Testis (tissue), 2 donors: ENCODE measurements at regions not wholly inside any gene's neighbourhood (a gene's known extent, or its start where the extent isn't known, plus 50 kb on each side); places are given as distances from the start of the nearest gene placed in this dataset.

Experiments used
- DNase-seq: peaks from one replicate; pipeline ENCODE4 v3.0.0-alpha.2; 2019
- H3K27ac ChIP-seq, 2 donors: fragments of 200-600 bp; sonication (generic); one replicate each; pipeline ENCODE4 v1.5.1; 2019
- H3K27me3 ChIP-seq: fragments of 200-600 bp; sonication (generic); one replicate; pipeline ENCODE4 v1.5.1; 2019
- H3K36me3 ChIP-seq: fragments of 200-600 bp; sonication (generic); one replicate; pipeline ENCODE4 v1.5.1; 2017; ENCODE audit warnings: low read depth; ENCODE audit errors: missing control alignments
- H3K4me1 ChIP-seq: fragments of 200-600 bp; sonication (generic); one replicate; pipeline ENCODE4 v1.5.1; 2019
- H3K4me3 ChIP-seq, 2 donors: fragments of 200-600 bp; sonication (generic); one replicate each; pipeline ENCODE4 v1.5.1; 2017 to 2019
- H3K9me3 ChIP-seq: fragments of 200-600 bp; sonication (generic); one replicate; pipeline ENCODE4 v1.5.1; 2017
- CTCF ChIP-seq, 3 experiments: fragments of 450-650 bp in 2 of 3; fragments of 200-600 bp in 1 of 3; sonication (generic) in 1 of 3; IDR thresholded peaks; one replicate each; pipeline ENCODE4 v1.5.1; 2016 to 2019; ENCODE audit warnings: antibody characterized with exemption in 3 of 3, mild to moderate bottlenecking in 2 of 3, moderate library complexity in 1 of 3
- POLR2A ChIP-seq: fragments of 450-650 bp; IDR thresholded peaks from one replicate; pipeline ENCODE4 v1.6.1; 2017; ENCODE audit warnings: antibody characterized with exemption, mild to moderate bottlenecking, moderate library complexity
- WGBS, 2 donors: methylation state at CpG; one replicate each; pipeline ENCODE4 v1.1.5; 2018; 5-methylcytosine and 5-hydroxymethylcytosine counted together
- intact Hi-C: fragments of 100-400 bp; cut with DNase I; formaldehyde crosslinking; loops from one replicate; pipeline ENCODE4 v1.15.1; 2023; ENCODE audit warnings: low total_unique reads

- Histone ChIP-seq H3K4me1 (no peaks in the 10 kb centered on the region), H3K27ac (no peak overlapping the region), H3K27me3 (no peaks in the 10 kb centered on the region), H3K9me3 (no peaks in the 10 kb centered on the region), H3K4me3 (no peak overlapping the region), H3K36me3 (no peaks in the 10 kb centered on the region)
- WGBS, 2 donors: 59% methylated on average over 10 to 11 of the region's 11 CpGs
- intact Hi-C loops: no loop called here
- DNase-seq: peak; percentile 13
- TF ChIP-seq CTCF (IDR thresholded peaks at IDR 0.05) (no peak), POLR2A (no peak)
These were observed 181.8 kb upstream of the MVB12B start for GRCh38 chr9:126144603-126145456.

- Histone ChIP-seq H3K9me3 (no peaks in the 10 kb centered on the region), H3K4me3 (no peak overlapping the region), H3K27ac (no peak overlapping the region), H3K36me3 (no peaks in the 10 kb centered on the region), H3K27me3 (no peaks in the 10 kb centered on the region), H3K4me1 (no peaks in the 10 kb centered on the region)
- TF ChIP-seq CTCF (IDR thresholded peaks at IDR 0.05): no peak
- TF ChIP-seq POLR2A: no peak
- 80 to 90% methylated on average over 4 of the region's 4 CpGs for whole genome bisulfite sequencing, 2 donors
- no peak for DNase-seq
- intact Hi-C loops: no loop called here
These were observed 180.8 kb upstream of the MVB12B start for GRCh38 chr9:126145887-126146253.

GRCh38 chr9:126146254-126147145 is 180.1 kb upstream of the MVB12B start:
- H3K4me3 ChIP-seq: no peak overlapping the region
- no peaks in the 10 kb centered on the region for H3K27me3 ChIP-seq
- H3K4me1 ChIP-seq: no peaks in the 10 kb centered on the region
- intact Hi-C loops: no loop called here
- H3K9me3 ChIP-seq: no peaks in the 10 kb centered on the region
- no peak overlapping the region for H3K27ac ChIP-seq
- 57 to 59% methylated on average over 19 of the region's 19 CpGs for WGBS, 2 donors
- H3K36me3 ChIP-seq: no peaks in the 10 kb centered on the region
- no peak for TF ChIP-seq CTCF (IDR thresholded peaks at IDR 0.05)
- TF ChIP-seq POLR2A: no peak
- peak; percentile 13 for DNase-seq

- WGBS, 2 donors: 70 to 82% methylated on average over 10 of the region's 10 CpGs
- H3K36me3 ChIP-seq: no peaks in the 10 kb centered on the region
These were observed 179.3 kb upstream of the MVB12B start for GRCh38 chr9:126147186-126147935.

More at GRCh38 chr9:126147186-126147935, 179.3 kb upstream of the MVB12B start:
- Histone ChIP-seq H3K4me1 (no peaks in the 10 kb centered on the region), H3K4me3 (no peak overlapping the region), H3K27ac (no peak overlapping the region), H3K9me3 (no peaks in the 10 kb centered on the region), H3K27me3 (no peaks in the 10 kb centered on the region)
- no peak for DNase-seq
- intact Hi-C loops: no loop called here
- TF ChIP-seq POLR2A (no peak), CTCF (IDR thresholded peaks at IDR 0.05) (no peak)
